Gastroesophageal sphincter (tissue), 3 donors: ENCODE measurements at regions not wholly inside any gene's neighbourhood (a gene's known extent, or its start where the extent isn't known, plus 50 kb on each side); places are given as distances from the start of the nearest gene placed in this dataset.
"Not testable (repeated sequence)": the region's sequence is repeated elsewhere in the genome, so short reads cannot be mapped to it uniquely, and the experiment has no call there.

Experiments
- CTCF ChIP-seq, 4 experiments: fragments of 200-600 bp in 2 of 4; fragments of 450-650 bp in 2 of 4; sonication (generic) in 1 of 4; IDR thresholded peaks; one replicate each; pipeline ENCODE4 v1.5.1; 2017 to 2019; ENCODE audit warnings: antibody characterized with exemption in 4 of 4, mild to moderate bottlenecking in 2 of 4, moderate library complexity in 2 of 4
- EP300 ChIP-seq: sonication (generic); formaldehyde crosslinking; IDR thresholded peaks from one replicate; pipeline ENCODE4 v1.6.1; 2017; ENCODE audit warnings: antibody characterized with exemption, mild to moderate bottlenecking
- POLR2A ChIP-seq, 2 donors: fragments of 450-650 bp; IDR thresholded peaks; one replicate each; pipeline ENCODE4 v1.6.1; 2017; ENCODE audit warnings: antibody characterized with exemption in 2 of 2, mild to moderate bottlenecking in 2 of 2, moderate library complexity in 1 of 2
- POLR2AphosphoS5 ChIP-seq: sonication (generic); formaldehyde crosslinking; IDR thresholded peaks from one replicate; pipeline ENCODE4 v1.6.1; 2017; ENCODE audit warnings: antibody characterized with exemption

GRCh38 chr1:144031550-144031949 is 59.8 kb upstream of the FAM72C start:
- not testable (repeated sequence) for TF ChIP-seq CTCF (IDR thresholded peaks at IDR 0.05); POLR2A (IDR thresholded peaks at IDR 0.05); POLR2AphosphoS5; EP300
